ENCODE measurements at regions not wholly inside any gene's neighbourhood (a gene's known extent, or its start where the extent isn't known, plus 50 kb on each side); places are given as distances from the start of the nearest gene placed in this dataset.

GRCh38 chr1:218846181-218846580 lies 327.5 kb upstream of the LYPLAL1 start:
- TF ChIP-seq EZH2 (optimal IDR thresholded peaks at IDR 0.05; ENCODE audit: low read depth, low read length): no peak
- no peak for TF ChIP-seq EZH2phosphoT487 (IDR thresholded peaks at IDR 0.05; ENCODE audit: low read length)
- no peak for TF ChIP-seq CTCF (IDR thresholded peaks at IDR 0.05; ENCODE audit: low read length)
- no peaks in the 10 kb centered on the region for H3F3A ChIP-seq (ENCODE audit: insufficient read depth, low read length)
- no peaks in the 10 kb centered on the region for H3K79me2 ChIP-seq (ENCODE audit: low read length)
- no peak for DNase-seq
- no peak overlapping the region for H2AFZ ChIP-seq (ENCODE audit: low read length)
- H3K4me2 ChIP-seq (ENCODE audit: low read depth, low read length): no peak overlapping the region
- H3K4me3 ChIP-seq (ENCODE audit: low read length): no peak overlapping the region
- H3K36me3 ChIP-seq (replicated peaks; ENCODE audit: insufficient read depth, low read length): no peaks in the 10 kb centered on the region
- H3K9me2 ChIP-seq (replicated peaks; ENCODE audit: insufficient read depth, low read length): no peaks in the 10 kb centered on the region
- no peaks in the 10 kb centered on the region for H3K9me3 ChIP-seq (replicated peaks; ENCODE audit: insufficient read depth, low read length)
- H3K27ac ChIP-seq (ENCODE audit: low read length): no peak overlapping the region
- no peak overlapping the region for H3K9ac ChIP-seq (ENCODE audit: low read length)
- H3K4me1 ChIP-seq (ENCODE audit: low read length): no peaks in the 10 kb centered on the region
- H4K20me1 ChIP-seq (ENCODE audit: insufficient read depth, low read length): no peaks in the 10 kb centered on the region
- no peaks in the 10 kb centered on the region for H3K27me3 ChIP-seq (replicated peaks; ENCODE audit: insufficient read depth, low read length)

DNA sequence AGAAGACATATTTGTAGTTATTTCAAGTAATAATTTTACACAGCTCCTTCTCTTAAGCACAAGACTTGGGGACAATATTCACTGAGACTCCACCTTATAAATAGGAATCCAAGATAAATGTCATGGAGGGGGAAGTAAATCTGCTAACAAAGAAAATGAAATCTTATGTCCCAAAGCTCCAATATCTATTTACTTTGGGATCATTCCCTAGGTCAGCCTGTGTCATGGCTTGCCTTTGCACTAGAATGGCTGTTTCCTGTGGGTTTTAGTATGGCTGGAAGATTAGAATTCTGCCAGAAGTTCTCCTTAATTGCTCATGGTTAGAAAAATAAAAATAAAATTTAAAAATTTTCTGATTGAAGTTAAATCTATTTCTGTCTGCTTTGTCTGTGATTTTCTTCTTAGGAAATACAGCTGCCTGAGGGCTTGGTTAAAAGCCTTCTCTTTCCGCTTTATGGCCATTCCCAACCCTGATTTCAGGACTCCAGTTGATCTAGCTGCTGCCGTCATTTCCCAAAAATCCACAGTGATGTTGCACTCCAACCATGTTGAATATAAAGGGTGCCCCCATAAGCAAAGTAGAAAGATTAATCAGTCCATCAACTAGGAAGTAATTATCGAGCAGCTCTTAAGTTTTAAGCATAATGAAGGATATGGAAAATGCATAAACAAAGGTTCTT lies 326.4 kb upstream of the LYPLAL1 start:
- DNase-seq: no peak
- Histone ChIP-seq H2AFZ (ENCODE audit: low read length) (no peak overlapping the region), H3F3A (ENCODE audit: insufficient read depth, low read length) (no peaks in the 10 kb centered on the region), H3K27ac (ENCODE audit: low read length) (no peak overlapping the region), H3K4me3 (ENCODE audit: low read length) (no peak overlapping the region), H3K79me2 (ENCODE audit: low read length) (no peaks in the 10 kb centered on the region), H3K9me3 (replicated peaks; ENCODE audit: insufficient read depth, low read length) (no peaks in the 10 kb centered on the region), H4K20me1 (ENCODE audit: insufficient read depth, low read length) (no peaks in the 10 kb centered on the region), H3K4me2 (ENCODE audit: low read depth, low read length) (no peak overlapping the region), H3K36me3 (replicated peaks; ENCODE audit: insufficient read depth, low read length) (no peaks in the 10 kb centered on the region), H3K9ac (ENCODE audit: low read length) (no peak overlapping the region), H3K4me1 (ENCODE audit: low read length) (no peaks in the 10 kb centered on the region), H3K27me3 (replicated peaks; ENCODE audit: insufficient read depth, low read length) (no peaks in the 10 kb centered on the region), H3K9me2 (replicated peaks; ENCODE audit: insufficient read depth, low read length) (no peaks in the 10 kb centered on the region)
- no peak for TF ChIP-seq CTCF (IDR thresholded peaks at IDR 0.05; ENCODE audit: low read length)
- TF ChIP-seq EZH2 (optimal IDR thresholded peaks at IDR 0.05; ENCODE audit: low read depth, low read length): no peak
- no peak for TF ChIP-seq EZH2phosphoT487 (IDR thresholded peaks at IDR 0.05; ENCODE audit: low read length)

DNA sequence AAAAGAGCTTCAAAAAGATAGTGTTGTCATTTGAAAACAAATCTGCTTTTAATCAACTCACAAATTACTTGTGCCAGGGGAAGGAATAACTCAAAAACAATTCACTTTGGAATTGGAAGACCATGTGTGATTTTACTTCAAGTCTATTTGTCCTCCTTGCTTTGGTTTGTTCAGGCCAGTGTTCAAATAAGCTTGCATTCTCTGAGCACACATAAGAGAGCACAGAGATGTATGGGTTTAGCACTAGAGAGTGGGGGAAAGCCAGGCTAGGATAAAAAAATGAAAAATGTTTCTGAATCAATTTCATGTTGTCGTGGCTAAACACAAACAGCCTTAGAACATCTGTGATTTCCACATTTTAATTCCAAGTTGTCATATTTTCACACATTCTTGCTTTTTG lies 325.7 kb upstream of the LYPLAL1 start:
- Histone ChIP-seq H3K4me1 (ENCODE audit: low read length) (no peaks in the 10 kb centered on the region), H3K27ac (ENCODE audit: low read length) (no peak overlapping the region), H3K4me2 (ENCODE audit: low read depth, low read length) (no peak overlapping the region), H3K4me3 (ENCODE audit: low read length) (no peak overlapping the region), H3K79me2 (ENCODE audit: low read length) (no peaks in the 10 kb centered on the region), H3K27me3 (replicated peaks; ENCODE audit: insufficient read depth, low read length) (no peaks in the 10 kb centered on the region), H3K9ac (ENCODE audit: low read length) (no peak overlapping the region), H3F3A (ENCODE audit: insufficient read depth, low read length) (no peaks in the 10 kb centered on the region), H3K36me3 (replicated peaks; ENCODE audit: insufficient read depth, low read length) (no peaks in the 10 kb centered on the region), H2AFZ (ENCODE audit: low read length) (no peak overlapping the region), H3K9me3 (replicated peaks; ENCODE audit: insufficient read depth, low read length) (no peaks in the 10 kb centered on the region), H3K9me2 (replicated peaks; ENCODE audit: insufficient read depth, low read length) (no peaks in the 10 kb centered on the region), H4K20me1 (ENCODE audit: insufficient read depth, low read length) (no peaks in the 10 kb centered on the region)
- DNase-seq: no peak
- TF ChIP-seq EZH2phosphoT487 (IDR thresholded peaks at IDR 0.05; ENCODE audit: low read length) (no peak), EZH2 (optimal IDR thresholded peaks at IDR 0.05; ENCODE audit: low read depth, low read length) (no peak), CTCF (IDR thresholded peaks at IDR 0.05; ENCODE audit: low read length) (no peak)

Measured in MM.1S (cell line).